OCI-LY7 (cell line): ENCODE measurements at regions not wholly inside any gene's neighbourhood (a gene's known extent, or its start where the extent isn't known, plus 50 kb on each side); places are given as distances from the start of the nearest gene placed in this dataset.

Source experiments
- BruUV-seq: library from RNA; stranded (reverse); fragments of 400-500 nt; replicated peaks from 2 replicates; lab custom pipeline; 2021; lab: Mats Ljungman, UMichigan
- CTCF ChIA-PET: fragments of 300-600 bp; sonication (Branson Sonifier 250); formaldehyde crosslinking; loops from one replicate; lab custom pipeline; 2022; ENCODE audit warnings: antibody characterized with exemption; ENCODE audit not compliant: unreplicated experiment; lab: Charles Lee
- POLR2A ChIA-PET: fragments of 300-600 bp; sonication (Branson Sonifier 250); formaldehyde crosslinking; loops from one replicate; lab custom pipeline; 2022; ENCODE audit warnings: antibody characterized with exemption; lab: Charles Lee
- DNase-seq: peaks from one replicate; pipeline ENCODE4 v3.0.0-alpha.2; 2015; ENCODE audit warnings: low spot score
- H2AFZ ChIP-seq: fragments of 200-600 bp; sonication (generic), shearing (Covaris generic); 2 replicates; pipeline ENCODE4 v1.6.1; 2014; ENCODE audit warnings: mild to moderate bottlenecking, antibody characterized with exemption, low read length, moderate library complexity
- H3K27ac ChIP-seq: fragments of 200-600 bp; sonication (generic); 2 replicates; pipeline ENCODE4 v1.5.1; 2014; ENCODE audit warnings: mixed run types, low read depth, mild to moderate bottlenecking, moderate library complexity, low read length, inconsistent platforms; ENCODE audit not compliant: poor library complexity, severe bottlenecking
- H3K36me3 ChIP-seq: fragments of 200-600 bp; sonication (generic); 2 replicates; pipeline ENCODE4 v1.6.1; 2014; ENCODE audit warnings: mild to moderate bottlenecking, antibody characterized with exemption, low read length, moderate library complexity, mixed read lengths; ENCODE audit not compliant: insufficient read depth
- H3K4me1 ChIP-seq: fragments of 200-600 bp; sonication (generic); 2 replicates; pipeline ENCODE4 v1.5.1; 2014; ENCODE audit warnings: mild to moderate bottlenecking, low read length; ENCODE audit not compliant: insufficient read depth, poor library complexity, severe bottlenecking
- H3K4me2 ChIP-seq: fragments of 200-600 bp; sonication (generic); 2 replicates; pipeline ENCODE4 v1.6.1; 2014; ENCODE audit warnings: mild to moderate bottlenecking, low read length
- H3K4me3 ChIP-seq: fragments of 200-600 bp; sonication (generic); 2 replicates; pipeline ENCODE4 v1.5.1; 2014; ENCODE audit warnings: mild to moderate bottlenecking, low read depth, low read length; ENCODE audit not compliant: poor library complexity, severe bottlenecking
- H3K79me2 ChIP-seq: fragments of 200-600 bp; sonication (generic); 2 replicates; pipeline ENCODE4 v1.6.1; 2016; ENCODE audit warnings: low read depth, mild to moderate bottlenecking, low read length, moderate library complexity, mixed read lengths; ENCODE audit not compliant: insufficient read depth
- H3K9me2 ChIP-seq: fragments of 200-600 bp; sonication (generic); 2 replicates; pipeline ENCODE4 v1.6.1; 2016; ENCODE audit warnings: mild to moderate bottlenecking, low read length, mixed read lengths; ENCODE audit not compliant: insufficient read depth
- H3K9me3 ChIP-seq: fragments of 200-600 bp; sonication (generic); 2 replicates; pipeline ENCODE4 v1.6.1; 2014; ENCODE audit warnings: mild to moderate bottlenecking, mixed run types, low read length, mixed read lengths
- H4K20me1 ChIP-seq: fragments of 200-600 bp; sonication (generic); 2 replicates; pipeline ENCODE4 v1.6.1; 2014; ENCODE audit warnings: mild to moderate bottlenecking, antibody characterized with exemption, low read length, moderate library complexity, mixed read lengths; ENCODE audit not compliant: insufficient read depth
- CTCF ChIP-seq: fragments of 200-600 bp; sonication (generic); conservative IDR thresholded peaks from 2 replicates; pipeline ENCODE4 v1.5.1; 2014; ENCODE audit warnings: mild to moderate bottlenecking, antibody characterized with exemption, low read length, moderate library complexity, mixed read lengths
- EZH2phosphoT487 ChIP-seq: fragments of 200-600 bp; sonication (generic); IDR thresholded peaks from 2 replicates; pipeline ENCODE4 v1.6.1; 2018; ENCODE audit warnings: low read depth, borderline replicate concordance, mild to moderate bottlenecking, mixed run types, antibody characterized with exemption, low read length, moderate library complexity, mixed read lengths
- intact Hi-C: fragments of 100-400 bp; cut with micrococcal nuclease; formaldehyde crosslinking; loops from one replicate; pipeline ENCODE4 v1.10.0; 2022; ENCODE audit not compliant: unreplicated experiment

GRCh38 chr6:141986457-141986856 is 146.3 kb upstream of the GJE1 start:
- ChIA-PET POLR2A (interaction anchor here (0.7 kb wide), 1 partner anchor 30 kb away, joined by 3 read pairs; no protein-coding TSS in a partner anchor), CTCF (no interaction called here)
- no peak overlapping the region for H2AFZ ChIP-seq
- TF ChIP-seq CTCF (no peak), EZH2phosphoT487 (no peak)
- H3K4me1 ChIP-seq, result no peaks in the 10 kb centered on the region
- H3K4me2 ChIP-seq, result no peak overlapping the region
- no TSS peak for BruUV-seq
- H3K79me2 ChIP-seq, result no peaks in the 10 kb centered on the region
- H3K4me3 ChIP-seq, result no peak overlapping the region
- H4K20me1 ChIP-seq, result no peaks in the 10 kb centered on the region
- H3K9me2 ChIP-seq, result no peaks in the 10 kb centered on the region
- DNase-seq, result no peak
- H3K36me3 ChIP-seq, result no peaks in the 10 kb centered on the region
- H3K27ac ChIP-seq, result no peak overlapping the region
- intact Hi-C loops, result loop anchor here (10.0 kb wide), 1 partner anchor 218 kb away; no protein-coding TSS in a partner anchor
- no peaks in the 10 kb centered on the region for H3K9me3 ChIP-seq

- no peak overlapping the region for H2AFZ ChIP-seq
- ChIA-PET CTCF (no interaction called here), POLR2A (no interaction called here)
- BruUV-seq, result no TSS peak
- no peak overlapping the region for H3K4me2 ChIP-seq
- TF ChIP-seq EZH2phosphoT487 (no peak), CTCF (no peak)
- no peak overlapping the region for H3K4me3 ChIP-seq
- H4K20me1 ChIP-seq, result no peaks in the 10 kb centered on the region
- no peaks in the 10 kb centered on the region for H3K79me2 ChIP-seq
- H3K4me1 ChIP-seq, result no peaks in the 10 kb centered on the region
- no peak overlapping the region for H3K27ac ChIP-seq
- no peaks in the 10 kb centered on the region for H3K9me3 ChIP-seq
- no peaks in the 10 kb centered on the region for H3K9me2 ChIP-seq
- intact Hi-C loops, result loop anchor here (10.0 kb wide), 1 partner anchor 224 kb away; no protein-coding TSS in a partner anchor
- H3K36me3 ChIP-seq, result no peaks in the 10 kb centered on the region
- DNase-seq, result no peak
Observed at GRCh38 chr6:141981190-141981589, 151.5 kb upstream of the GJE1 start.

DNA sequence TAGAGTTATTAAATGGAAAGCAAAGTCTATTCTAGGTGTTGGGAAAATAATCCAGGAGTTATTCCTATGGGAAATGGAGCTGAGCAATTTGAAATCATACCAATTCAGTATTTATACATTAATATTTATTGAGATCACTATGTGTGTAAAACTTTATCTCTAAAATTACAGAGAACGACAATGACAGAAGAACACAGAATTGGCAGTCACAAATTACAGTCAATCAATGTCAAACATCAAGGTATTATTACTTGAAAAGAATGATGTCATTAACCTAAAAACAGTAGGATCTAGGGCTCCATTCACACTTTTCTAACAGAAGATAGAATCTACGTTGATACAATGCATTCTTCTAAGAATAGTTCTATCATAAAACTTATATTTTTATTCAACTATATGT is 154.9 kb upstream of the GJE1 start:
- no peaks in the 10 kb centered on the region for H4K20me1 ChIP-seq
- intact Hi-C loops, result no loop called here
- no TSS peak for BruUV-seq
- TF ChIP-seq EZH2phosphoT487 (no peak), CTCF (no peak)
- DNase-seq, result no peak
- no peaks in the 10 kb centered on the region for H3K4me1 ChIP-seq
- no peak overlapping the region for H3K4me2 ChIP-seq
- ChIA-PET POLR2A (interaction anchor here (1.0 to 1.9 kb wide), 2 partner anchors 10 to 79 kb away, joined by 3 to 4 read pairs; no protein-coding TSS in a partner anchor), CTCF (no interaction called here)
- H3K9me2 ChIP-seq, result no peaks in the 10 kb centered on the region
- no peaks in the 10 kb centered on the region for H3K36me3 ChIP-seq
- H3K27ac ChIP-seq, result no peak overlapping the region
- no peak overlapping the region for H3K4me3 ChIP-seq
- no peak overlapping the region for H2AFZ ChIP-seq
- H3K79me2 ChIP-seq, result no peaks in the 10 kb centered on the region
- H3K9me3 ChIP-seq, result no peaks in the 10 kb centered on the region
